OCI-LY7 (cell line): ENCODE measurements at regions not wholly inside any gene's neighbourhood (a gene's known extent, or its start where the extent isn't known, plus 50 kb on each side); places are given as distances from the start of the nearest gene placed in this dataset.

Experiments used
- BruUV-seq: library from RNA; stranded (reverse); fragments of 400-500 nt; replicated peaks from 2 replicates; lab custom pipeline; 2021; lab: Mats Ljungman, UMichigan
- CTCF ChIA-PET: fragments of 300-600 bp; sonication (Branson Sonifier 250); formaldehyde crosslinking; loops from one replicate; lab custom pipeline; 2022; ENCODE audit warnings: antibody characterized with exemption; ENCODE audit not compliant: unreplicated experiment; lab: Charles Lee
- POLR2A ChIA-PET: fragments of 300-600 bp; sonication (Branson Sonifier 250); formaldehyde crosslinking; loops from one replicate; lab custom pipeline; 2022; ENCODE audit warnings: antibody characterized with exemption; lab: Charles Lee
- DNase-seq: peaks from one replicate; pipeline ENCODE4 v3.0.0-alpha.2; 2015; ENCODE audit warnings: low spot score
- H2AFZ ChIP-seq: fragments of 200-600 bp; sonication (generic), shearing (Covaris generic); 2 replicates; pipeline ENCODE4 v1.6.1; 2014; ENCODE audit warnings: mild to moderate bottlenecking, antibody characterized with exemption, low read length, moderate library complexity
- H3K27ac ChIP-seq: fragments of 200-600 bp; sonication (generic); 2 replicates; pipeline ENCODE4 v1.5.1; 2014; ENCODE audit warnings: mixed run types, low read depth, mild to moderate bottlenecking, moderate library complexity, low read length, inconsistent platforms; ENCODE audit not compliant: poor library complexity, severe bottlenecking
- H3K36me3 ChIP-seq: fragments of 200-600 bp; sonication (generic); 2 replicates; pipeline ENCODE4 v1.6.1; 2014; ENCODE audit warnings: mild to moderate bottlenecking, antibody characterized with exemption, low read length, moderate library complexity, mixed read lengths; ENCODE audit not compliant: insufficient read depth
- H3K4me1 ChIP-seq: fragments of 200-600 bp; sonication (generic); 2 replicates; pipeline ENCODE4 v1.5.1; 2014; ENCODE audit warnings: mild to moderate bottlenecking, low read length; ENCODE audit not compliant: insufficient read depth, poor library complexity, severe bottlenecking
- H3K4me2 ChIP-seq: fragments of 200-600 bp; sonication (generic); 2 replicates; pipeline ENCODE4 v1.6.1; 2014; ENCODE audit warnings: mild to moderate bottlenecking, low read length
- H3K4me3 ChIP-seq: fragments of 200-600 bp; sonication (generic); 2 replicates; pipeline ENCODE4 v1.5.1; 2014; ENCODE audit warnings: mild to moderate bottlenecking, low read depth, low read length; ENCODE audit not compliant: poor library complexity, severe bottlenecking
- H3K79me2 ChIP-seq: fragments of 200-600 bp; sonication (generic); 2 replicates; pipeline ENCODE4 v1.6.1; 2016; ENCODE audit warnings: low read depth, mild to moderate bottlenecking, low read length, moderate library complexity, mixed read lengths; ENCODE audit not compliant: insufficient read depth
- H3K9me2 ChIP-seq: fragments of 200-600 bp; sonication (generic); 2 replicates; pipeline ENCODE4 v1.6.1; 2016; ENCODE audit warnings: mild to moderate bottlenecking, low read length, mixed read lengths; ENCODE audit not compliant: insufficient read depth
- H3K9me3 ChIP-seq: fragments of 200-600 bp; sonication (generic); 2 replicates; pipeline ENCODE4 v1.6.1; 2014; ENCODE audit warnings: mild to moderate bottlenecking, mixed run types, low read length, mixed read lengths
- H4K20me1 ChIP-seq: fragments of 200-600 bp; sonication (generic); 2 replicates; pipeline ENCODE4 v1.6.1; 2014; ENCODE audit warnings: mild to moderate bottlenecking, antibody characterized with exemption, low read length, moderate library complexity, mixed read lengths; ENCODE audit not compliant: insufficient read depth
- EZH2phosphoT487 ChIP-seq: fragments of 200-600 bp; sonication (generic); IDR thresholded peaks from 2 replicates; pipeline ENCODE4 v1.6.1; 2018; ENCODE audit warnings: low read depth, borderline replicate concordance, mild to moderate bottlenecking, mixed run types, antibody characterized with exemption, low read length, moderate library complexity, mixed read lengths
- intact Hi-C: fragments of 100-400 bp; cut with micrococcal nuclease; formaldehyde crosslinking; loops from one replicate; pipeline ENCODE4 v1.10.0; 2022; ENCODE audit not compliant: unreplicated experiment
- TF ChIP-seq, protein P1 (sequence below): fragments of 200-600 bp; sonication (generic); conservative IDR thresholded peaks from 2 replicates; pipeline ENCODE4 v1.5.1; 2014; ENCODE audit warnings: mild to moderate bottlenecking, antibody characterized with exemption, low read length, moderate library complexity, mixed read lengths

- DNase-seq, result no peak
- TF ChIP-seq, protein P1, sequence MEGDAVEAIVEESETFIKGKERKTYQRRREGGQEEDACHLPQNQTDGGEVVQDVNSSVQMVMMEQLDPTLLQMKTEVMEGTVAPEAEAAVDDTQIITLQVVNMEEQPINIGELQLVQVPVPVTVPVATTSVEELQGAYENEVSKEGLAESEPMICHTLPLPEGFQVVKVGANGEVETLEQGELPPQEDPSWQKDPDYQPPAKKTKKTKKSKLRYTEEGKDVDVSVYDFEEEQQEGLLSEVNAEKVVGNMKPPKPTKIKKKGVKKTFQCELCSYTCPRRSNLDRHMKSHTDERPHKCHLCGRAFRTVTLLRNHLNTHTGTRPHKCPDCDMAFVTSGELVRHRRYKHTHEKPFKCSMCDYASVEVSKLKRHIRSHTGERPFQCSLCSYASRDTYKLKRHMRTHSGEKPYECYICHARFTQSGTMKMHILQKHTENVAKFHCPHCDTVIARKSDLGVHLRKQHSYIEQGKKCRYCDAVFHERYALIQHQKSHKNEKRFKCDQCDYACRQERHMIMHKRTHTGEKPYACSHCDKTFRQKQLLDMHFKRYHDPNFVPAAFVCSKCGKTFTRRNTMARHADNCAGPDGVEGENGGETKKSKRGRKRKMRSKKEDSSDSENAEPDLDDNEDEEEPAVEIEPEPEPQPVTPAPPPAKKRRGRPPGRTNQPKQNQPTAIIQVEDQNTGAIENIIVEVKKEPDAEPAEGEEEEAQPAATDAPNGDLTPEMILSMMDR, result no peak
- TF ChIP-seq EZH2phosphoT487, result no peak
- no peaks in the 10 kb centered on the region for H3K79me2 ChIP-seq
- H3K9me2 ChIP-seq, result no peaks in the 10 kb centered on the region
- H3K4me1 ChIP-seq, result no peaks in the 10 kb centered on the region
- no peak overlapping the region for H3K4me3 ChIP-seq
- no peak overlapping the region for H3K27ac ChIP-seq
- H3K4me2 ChIP-seq, result no peak overlapping the region
- intact Hi-C loops, result no loop called here
- CTCF ChIA-PET, result no interaction called here
- no peaks in the 10 kb centered on the region; the same call in 1 of the 2 replicates for H4K20me1 ChIP-seq
- BruUV-seq, result no TSS peak
- no peak overlapping the region for H2AFZ ChIP-seq
- no peaks in the 10 kb centered on the region for H3K9me3 ChIP-seq
- H3K36me3 ChIP-seq, result no peaks in the 10 kb centered on the region
- POLR2A ChIA-PET, result no interaction called here
Observed at GRCh38 chr2:66693076-66693965, 258.4 kb downstream of the MEIS1 start.

GRCh38 chr2:66694087-66694860 is 259.3 kb downstream of the MEIS1 start:
- Histone ChIP-seq H3K4me3 (no peak overlapping the region), H3K79me2 (no peaks in the 10 kb centered on the region), H3K36me3 (no peaks in the 10 kb centered on the region), H3K27ac (no peak overlapping the region), H3K4me1 (no peaks in the 10 kb centered on the region), H3K9me2 (no peaks in the 10 kb centered on the region), H4K20me1 (no peaks in the 10 kb centered on the region; the same call in 1 of the 2 replicates), H3K9me3 (no peaks in the 10 kb centered on the region), H2AFZ (no peak overlapping the region), H3K4me2 (no peak overlapping the region)
- no TSS peak for BruUV-seq
- TF ChIP-seq, protein P1, result no peak
- no peak for TF ChIP-seq EZH2phosphoT487
- ChIA-PET POLR2A (no interaction called here), CTCF (no interaction called here)
- intact Hi-C loops, result no loop called here
- DNase-seq, result no peak
